GM12874 (cell line): ENCODE measurements at regions not wholly inside any gene's neighbourhood (a gene's known extent, or its start where the extent isn't known, plus 50 kb on each side); places are given as distances from the start of the nearest gene placed in this dataset.

Experiments
- TF ChIP-seq, protein P1 (sequence below): IDR thresholded peaks from 2 replicates; pipeline ENCODE4 v1.5.1; 2011; ENCODE audit warnings: low read depth, mild to moderate bottlenecking, control low read depth, low read length, moderate library complexity; ENCODE audit not compliant: insufficient read depth

GRCh38 chr4:55251896-55252295 is 94.1 kb upstream of the SRD5A3 start:
- TF ChIP-seq, protein P1, sequence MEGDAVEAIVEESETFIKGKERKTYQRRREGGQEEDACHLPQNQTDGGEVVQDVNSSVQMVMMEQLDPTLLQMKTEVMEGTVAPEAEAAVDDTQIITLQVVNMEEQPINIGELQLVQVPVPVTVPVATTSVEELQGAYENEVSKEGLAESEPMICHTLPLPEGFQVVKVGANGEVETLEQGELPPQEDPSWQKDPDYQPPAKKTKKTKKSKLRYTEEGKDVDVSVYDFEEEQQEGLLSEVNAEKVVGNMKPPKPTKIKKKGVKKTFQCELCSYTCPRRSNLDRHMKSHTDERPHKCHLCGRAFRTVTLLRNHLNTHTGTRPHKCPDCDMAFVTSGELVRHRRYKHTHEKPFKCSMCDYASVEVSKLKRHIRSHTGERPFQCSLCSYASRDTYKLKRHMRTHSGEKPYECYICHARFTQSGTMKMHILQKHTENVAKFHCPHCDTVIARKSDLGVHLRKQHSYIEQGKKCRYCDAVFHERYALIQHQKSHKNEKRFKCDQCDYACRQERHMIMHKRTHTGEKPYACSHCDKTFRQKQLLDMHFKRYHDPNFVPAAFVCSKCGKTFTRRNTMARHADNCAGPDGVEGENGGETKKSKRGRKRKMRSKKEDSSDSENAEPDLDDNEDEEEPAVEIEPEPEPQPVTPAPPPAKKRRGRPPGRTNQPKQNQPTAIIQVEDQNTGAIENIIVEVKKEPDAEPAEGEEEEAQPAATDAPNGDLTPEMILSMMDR: no peak

DNA sequence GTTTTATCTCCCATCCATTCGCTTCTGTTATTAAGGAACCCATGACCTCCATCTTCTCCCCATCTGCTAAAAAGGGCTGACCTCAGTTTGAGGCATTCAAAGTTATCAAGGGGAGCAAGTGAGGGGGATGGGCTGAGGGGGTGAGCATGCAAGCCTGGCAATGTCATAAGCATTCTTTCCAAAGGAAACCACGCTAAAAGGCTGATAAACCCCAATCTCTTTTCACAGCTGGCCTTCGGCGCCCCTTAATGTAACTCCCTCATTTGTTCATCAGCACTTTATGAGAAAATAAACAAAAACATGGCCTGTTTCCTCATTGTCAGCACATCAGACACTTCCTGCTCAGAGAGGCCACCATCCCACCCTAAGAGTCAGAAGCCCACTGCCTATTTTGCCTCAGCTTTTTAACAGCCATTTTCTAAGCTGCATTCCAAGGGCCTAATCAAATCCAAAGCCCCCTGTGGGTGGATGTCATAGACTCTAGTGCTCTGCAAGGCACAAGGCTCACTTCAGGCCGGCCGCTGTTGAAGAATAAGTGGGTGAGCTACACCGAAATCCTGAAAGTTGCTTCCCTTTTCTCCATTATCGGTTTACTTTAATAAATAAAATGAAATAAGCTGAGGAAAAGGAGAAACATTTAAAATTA is 92.0 kb upstream of the SRD5A3 start:
- TF ChIP-seq, protein P1: no peak

DNA sequence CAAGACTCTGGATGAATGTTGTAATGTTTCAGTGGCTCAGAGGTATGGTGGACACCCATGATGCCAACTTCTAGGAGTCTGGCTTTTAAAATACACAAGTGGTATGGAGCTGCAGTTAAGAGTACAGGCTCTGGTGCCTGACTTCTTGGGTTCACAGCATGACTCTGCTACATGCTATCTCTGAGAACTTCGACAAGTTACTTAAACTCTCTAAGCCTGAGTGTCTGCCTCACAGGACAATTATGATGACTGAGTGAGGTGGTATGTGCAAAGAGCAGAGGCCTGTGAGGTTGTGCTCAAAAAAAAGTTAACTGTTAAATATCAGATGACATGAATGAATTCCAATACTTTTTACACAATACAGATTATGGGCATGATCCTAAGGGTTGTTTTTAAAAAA is 90.9 kb upstream of the SRD5A3 start:
- TF ChIP-seq, protein P1: no peak

- TF ChIP-seq, protein P1: no peak
These were observed 89.3 kb upstream of the SRD5A3 start for GRCh38 chr4:55256787-55257186.

DNA sequence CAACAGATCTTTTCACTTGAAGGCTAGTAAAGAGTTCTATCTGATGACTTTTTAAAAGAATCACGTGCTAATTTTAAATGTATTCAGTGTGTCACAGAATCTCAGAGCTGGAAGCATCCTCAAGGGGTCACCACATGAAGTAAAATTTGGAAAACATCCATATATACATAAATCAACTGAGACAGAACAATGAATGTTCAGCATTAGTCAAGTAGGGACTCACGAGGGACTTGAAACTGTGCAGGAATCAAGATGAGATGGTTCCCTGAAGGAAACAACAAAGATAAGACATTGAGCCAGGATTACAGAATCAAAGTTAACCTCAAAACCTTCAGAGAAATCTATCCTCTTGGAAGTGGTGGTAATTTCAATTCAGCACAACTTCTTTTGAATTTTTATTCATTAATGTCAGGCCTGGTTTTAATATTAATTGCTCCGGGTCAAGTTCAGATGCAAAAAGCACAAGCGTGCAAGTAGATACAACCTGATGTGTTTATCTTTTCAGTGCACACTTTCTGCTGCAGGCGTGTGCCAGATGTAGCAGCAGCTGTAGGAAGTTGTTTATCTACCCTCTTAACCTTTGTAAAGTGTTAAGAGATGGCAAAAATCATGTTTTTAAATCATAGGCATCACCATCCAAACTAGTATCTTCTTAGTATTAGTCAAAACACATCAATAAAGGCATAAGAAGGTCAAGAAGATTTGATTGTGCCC is 87.7 kb upstream of the SRD5A3 start:
- TF ChIP-seq, protein P1: no peak

DNA sequence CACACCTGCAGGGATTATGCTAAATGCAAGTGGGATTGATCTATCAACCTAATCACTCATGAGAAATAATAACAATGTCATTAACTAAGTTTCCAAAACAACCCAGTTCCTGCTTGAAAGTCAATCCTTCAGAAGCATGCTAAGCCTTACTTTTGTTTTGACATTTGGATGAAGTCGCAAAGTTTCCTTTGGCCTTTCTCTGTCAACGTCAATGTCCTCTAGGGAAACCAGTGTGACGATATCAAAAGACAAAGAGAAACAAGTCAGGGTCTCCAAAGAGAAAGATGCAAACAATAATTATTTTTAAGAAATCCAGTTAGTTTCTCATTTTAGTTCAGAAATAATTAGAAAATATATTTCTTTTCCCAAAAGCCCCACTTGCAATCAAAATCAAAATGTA is 86.7 kb upstream of the SRD5A3 start:
- TF ChIP-seq, protein P1: no peak

DNA sequence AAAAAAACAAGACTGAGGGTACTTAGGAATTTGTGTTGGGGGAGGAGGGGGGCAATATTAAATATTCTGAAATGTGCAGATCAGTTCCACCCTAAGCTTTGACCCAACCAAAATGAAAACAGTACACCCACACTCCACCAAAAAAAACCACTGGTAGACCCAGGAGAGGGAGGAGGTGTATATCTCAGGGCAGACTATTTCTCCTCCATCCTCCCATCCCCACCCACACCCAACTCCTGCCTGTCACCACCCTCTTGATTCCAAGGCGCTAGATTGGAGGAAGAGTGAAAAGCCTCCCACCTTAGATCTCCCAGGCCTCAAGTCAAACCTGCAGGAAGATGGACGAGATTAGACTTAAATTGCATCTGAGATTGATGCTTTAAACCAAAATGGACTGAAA is 76.6 kb upstream of the SRD5A3 start:
- TF ChIP-seq, protein P1: no peak
